ENCODE measurements at regions not wholly inside any gene's neighbourhood (a gene's known extent, or its start where the extent isn't known, plus 50 kb on each side); places are given as distances from the start of the nearest gene placed in this dataset.
"Not testable (repeated sequence)": the region's sequence is repeated elsewhere in the genome, so short reads cannot be mapped to it uniquely, and the experiment has no call there.

- not testable (repeated sequence) for DNase-seq
Observed at GRCh38 chr9:22845243-22845642, 398.6 kb downstream of the DMRTA1 start.

GRCh38 chr9:22855980-22856379, 409.4 kb downstream of the DMRTA1 start:
- no peak for DNase-seq

- no peak for DNase-seq
Observed at GRCh38 chr9:22857316-22857715, 410.7 kb downstream of the DMRTA1 start.

GRCh38 chr9:22863106-22863505, 416.5 kb downstream of the DMRTA1 start:
- no peak for DNase-seq

GRCh38 chr9:22863736-22864135, 417.1 kb downstream of the DMRTA1 start:
- no peak for DNase-seq

- no peak for DNase-seq
Observed at GRCh38 chr9:22893196-22893843, 446.7 kb downstream of the DMRTA1 start.

- no peak for DNase-seq
Observed at GRCh38 chr9:22898591-22898990, 452.0 kb downstream of the DMRTA1 start.

GRCh38 chr9:22911632-22912031, 465.0 kb downstream of the DMRTA1 start:
- DNase-seq: no peak

GRCh38 chr9:22913026-22913425, 466.4 kb downstream of the DMRTA1 start:
- no peak for DNase-seq

- no peak for DNase-seq
Observed at GRCh38 chr9:22913518-22913917, 466.9 kb downstream of the DMRTA1 start.

GRCh38 chr9:22916148-22916547, 469.5 kb downstream of the DMRTA1 start:
- DNase-seq: no peak

- no peak for DNase-seq
Observed at GRCh38 chr9:22919423-22919822, 472.8 kb downstream of the DMRTA1 start.

GRCh38 chr9:22921742-22922141, 475.1 kb downstream of the DMRTA1 start:
- no peak for DNase-seq

GRCh38 chr9:22922222-22922621, 475.6 kb downstream of the DMRTA1 start:
- DNase-seq: no peak

- no peak for DNase-seq
Observed at GRCh38 chr9:22954550-22954949, 507.9 kb downstream of the DMRTA1 start.

GRCh38 chr9:22954964-22955363, 508.3 kb downstream of the DMRTA1 start:
- DNase-seq: no peak

- DNase-seq: no peak
Observed at GRCh38 chr9:22969350-22969979, 522.8 kb downstream of the DMRTA1 start.

- DNase-seq: no peak
Observed at GRCh38 chr9:22970434-22970975, 523.9 kb downstream of the DMRTA1 start.

GRCh38 chr9:22975951-22976350, 529.3 kb downstream of the DMRTA1 start:
- no peak for DNase-seq

- DNase-seq: no peak
Observed at GRCh38 chr9:22976454-22976853, 529.8 kb downstream of the DMRTA1 start.

- not testable (repeated sequence) for DNase-seq
Observed at GRCh38 chr9:22980429-22980828, 533.8 kb downstream of the DMRTA1 start.

GRCh38 chr9:22986556-22986955, 539.9 kb downstream of the DMRTA1 start:
- DNase-seq: no peak

GRCh38 chr9:22990349-22990748, 543.7 kb downstream of the DMRTA1 start:
- DNase-seq: no peak

- no peak for DNase-seq
Observed at GRCh38 chr9:22992780-22993179, 546.2 kb downstream of the DMRTA1 start.

GRCh38 chr9:22997923-22998322, 551.3 kb downstream of the DMRTA1 start:
- DNase-seq: no peak
